Pons (tissue), 1 donor: ENCODE measurements at regions not wholly inside any gene's neighbourhood (a gene's known extent, or its start where the extent isn't known, plus 50 kb on each side); places are given as distances from the start of the nearest gene placed in this dataset.

ENCODE experiments used
- DNase-seq: peaks from one replicate; pipeline ENCODE4 v3.0.0-alpha.2; 2016; ENCODE audit warnings: low spot score

DNA sequence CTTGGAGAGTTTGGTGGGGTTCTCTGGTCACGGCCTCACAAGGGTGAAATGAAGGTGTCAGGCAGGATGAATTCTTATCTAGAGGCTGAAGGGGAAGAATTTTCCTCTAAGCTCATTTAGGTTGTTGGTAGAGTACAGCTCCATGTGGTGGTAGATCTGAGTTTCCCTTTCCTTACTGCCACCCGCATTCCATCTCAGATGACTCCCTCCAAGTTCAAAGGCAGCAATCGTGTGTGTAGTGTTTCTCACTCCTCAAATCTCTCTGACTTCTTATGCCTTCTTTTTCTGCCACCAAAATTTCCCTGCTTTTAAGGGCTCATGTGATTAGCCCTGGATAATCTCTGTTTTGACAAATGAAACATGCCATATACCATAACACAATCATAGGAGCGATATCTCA is 135.5 kb upstream of the MYOCD start:
- DNase-seq, result no peak

DNA sequence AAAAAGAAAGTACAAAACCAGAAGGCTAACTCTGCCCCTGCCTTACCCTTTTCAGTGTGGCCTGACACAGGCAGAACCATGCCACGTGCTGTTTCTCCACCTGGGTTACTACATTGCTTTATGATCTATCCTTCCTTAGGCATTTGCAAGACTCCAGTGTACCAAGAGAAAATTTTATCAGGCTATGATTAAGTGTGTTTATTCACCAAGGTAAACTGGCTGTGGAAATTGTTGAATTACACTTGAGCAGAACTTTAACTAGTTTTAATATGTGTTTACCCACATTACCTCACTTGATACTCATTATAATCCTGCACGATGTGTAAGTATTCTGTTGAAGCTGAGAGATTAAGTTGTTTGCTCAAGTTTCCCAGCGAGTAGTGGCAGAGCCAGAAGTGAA is 129.7 kb upstream of the MYOCD start:
- DNase-seq, result no peak

DNA sequence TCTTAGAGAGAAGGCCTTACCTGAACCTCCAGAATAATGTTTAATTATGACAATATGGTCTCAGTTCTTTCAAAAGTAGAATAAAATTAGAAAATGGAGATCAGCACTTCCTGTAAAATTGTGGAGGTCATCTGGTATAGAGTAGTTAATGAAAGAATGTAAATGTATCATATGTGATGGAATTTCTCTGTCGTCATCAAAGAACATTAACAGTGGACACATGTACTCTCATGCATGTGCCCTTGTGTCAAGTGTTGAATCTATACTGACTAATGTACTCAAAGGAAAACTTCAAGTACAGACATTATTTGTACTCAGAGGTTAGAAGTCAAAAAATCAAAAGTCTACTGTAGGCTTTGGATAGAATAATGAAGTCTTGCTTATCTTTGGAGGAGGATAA is 129.2 kb upstream of the MYOCD start:
- no peak for DNase-seq

DNA sequence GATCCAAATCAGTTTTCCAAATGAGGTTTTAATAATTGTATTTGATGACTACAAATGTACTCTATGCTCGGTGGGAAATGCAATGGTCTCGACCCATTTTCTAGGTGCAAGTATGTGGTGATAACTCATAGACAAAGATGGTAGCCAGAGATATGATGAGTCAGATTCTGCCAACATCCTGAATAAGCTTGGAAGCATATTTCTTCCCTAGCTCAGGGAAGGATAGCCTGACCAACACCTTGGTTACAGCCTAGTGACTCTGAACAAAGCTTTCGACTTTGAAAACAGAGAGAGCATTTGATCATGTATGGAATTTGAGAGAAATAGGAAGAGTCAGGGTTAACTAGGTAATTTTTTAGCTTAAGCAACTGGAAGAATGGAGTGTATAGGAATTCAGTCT is 128.3 kb upstream of the MYOCD start:
- DNase-seq, result no peak

DNA sequence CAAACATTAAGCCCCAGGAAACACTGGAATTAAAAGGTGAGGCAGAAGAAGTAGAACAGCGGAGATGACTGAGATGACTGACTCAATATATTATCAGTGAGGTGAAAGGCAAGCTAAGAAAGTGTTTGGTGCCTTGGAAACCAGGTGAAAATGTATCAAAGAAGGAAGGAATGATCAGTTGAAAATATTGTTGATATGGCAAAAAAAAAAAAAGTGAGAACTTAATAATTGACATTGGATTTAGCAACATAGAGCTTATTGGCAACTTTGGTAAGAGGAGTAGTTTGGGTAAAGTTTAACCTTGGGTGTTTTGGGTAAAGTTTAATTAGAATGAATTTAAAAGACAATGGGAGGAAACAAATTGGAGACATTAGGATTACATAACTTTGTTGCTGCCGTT is 127.7 kb upstream of the MYOCD start:
- DNase-seq, result no peak

DNA sequence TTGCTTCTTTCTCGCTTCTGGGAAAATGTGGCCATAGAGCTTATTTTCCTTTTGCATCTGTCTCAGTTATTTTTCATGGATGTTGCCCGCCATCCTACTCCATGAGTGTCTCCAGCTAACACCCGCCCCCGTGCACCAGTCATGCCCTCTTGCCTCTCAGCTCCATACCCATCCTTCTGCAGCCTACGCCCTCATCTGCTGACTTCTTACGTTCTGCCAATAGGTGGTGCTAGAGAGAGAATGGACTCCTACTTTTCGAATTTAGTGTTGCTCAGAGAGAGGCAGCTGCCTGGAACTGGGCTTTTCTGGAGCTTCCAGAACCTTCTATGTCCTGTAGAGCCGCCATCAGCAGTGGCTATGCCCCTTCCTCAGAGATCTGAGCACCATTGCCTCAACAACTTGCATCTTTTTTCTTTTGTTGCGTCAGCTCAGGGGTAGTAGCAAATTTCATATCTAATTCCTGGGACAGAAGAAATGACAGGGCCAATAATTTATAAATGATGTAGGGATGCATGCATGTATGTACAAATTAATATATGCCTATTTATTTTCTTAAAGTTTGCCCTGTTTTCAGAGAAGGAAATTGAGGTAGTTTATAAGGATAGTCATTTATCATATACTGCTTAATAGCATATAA is 119.7 kb upstream of the MYOCD start:
- peak; percentile 52 for DNase-seq

DNA sequence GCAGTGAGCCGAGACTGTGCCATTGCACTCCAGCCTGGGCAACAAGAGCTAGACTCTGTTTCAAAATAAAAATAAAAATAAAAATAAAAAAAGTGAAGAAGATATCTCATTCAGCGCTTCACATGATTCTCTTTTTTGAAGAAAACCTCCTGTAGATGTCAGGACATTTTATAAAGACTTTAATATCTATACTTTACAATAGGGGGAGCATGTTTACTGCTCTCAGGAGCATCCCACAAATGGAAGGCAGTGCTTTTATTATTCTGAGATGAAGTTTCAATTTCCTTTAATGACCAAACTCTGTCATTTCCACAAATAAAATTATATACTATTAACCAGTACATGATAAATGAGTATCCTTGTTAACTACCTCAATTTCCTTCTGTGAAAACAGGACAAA is 118.7 kb upstream of the MYOCD start:
- no peak for DNase-seq

DNA sequence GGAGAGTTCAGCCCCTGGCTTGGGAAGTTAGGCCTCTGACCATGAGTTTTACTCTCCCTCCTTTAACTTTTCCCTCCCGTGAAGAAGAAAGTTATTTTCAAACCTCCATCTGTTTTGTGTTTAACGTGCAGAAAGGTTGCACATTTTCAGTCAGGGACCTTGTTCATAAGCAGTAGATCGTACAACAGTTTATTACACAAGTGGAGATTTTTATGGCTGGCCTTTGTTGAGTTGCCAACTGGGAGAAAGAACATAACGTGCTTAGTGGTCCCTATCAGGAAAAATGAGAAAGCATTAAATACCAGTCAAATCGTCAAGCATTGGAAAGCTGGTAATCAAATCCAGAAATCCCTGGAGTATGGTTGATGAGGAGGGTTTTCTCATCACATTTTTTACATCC is 117.9 kb upstream of the MYOCD start:
- no peak for DNase-seq

DNA sequence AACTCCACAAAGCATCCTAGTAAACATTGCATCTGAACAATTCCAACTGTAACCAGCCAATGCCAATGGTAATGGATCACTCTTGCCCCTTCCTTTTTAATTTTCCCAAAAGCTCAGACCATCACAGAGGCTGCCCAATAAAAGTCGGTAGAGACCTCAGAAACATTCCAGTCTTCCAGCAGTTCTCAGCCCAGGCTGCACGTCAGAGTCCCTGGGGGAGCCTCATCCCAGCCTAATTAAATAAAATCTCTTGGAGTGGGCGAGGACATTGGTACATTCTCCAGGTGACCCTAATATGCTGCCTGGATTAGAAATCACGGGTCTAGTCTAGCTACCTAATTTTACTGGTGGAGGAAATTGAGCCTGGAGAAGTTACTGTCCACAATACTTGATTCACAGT is 117.1 kb upstream of the MYOCD start:
- no peak for DNase-seq

DNA sequence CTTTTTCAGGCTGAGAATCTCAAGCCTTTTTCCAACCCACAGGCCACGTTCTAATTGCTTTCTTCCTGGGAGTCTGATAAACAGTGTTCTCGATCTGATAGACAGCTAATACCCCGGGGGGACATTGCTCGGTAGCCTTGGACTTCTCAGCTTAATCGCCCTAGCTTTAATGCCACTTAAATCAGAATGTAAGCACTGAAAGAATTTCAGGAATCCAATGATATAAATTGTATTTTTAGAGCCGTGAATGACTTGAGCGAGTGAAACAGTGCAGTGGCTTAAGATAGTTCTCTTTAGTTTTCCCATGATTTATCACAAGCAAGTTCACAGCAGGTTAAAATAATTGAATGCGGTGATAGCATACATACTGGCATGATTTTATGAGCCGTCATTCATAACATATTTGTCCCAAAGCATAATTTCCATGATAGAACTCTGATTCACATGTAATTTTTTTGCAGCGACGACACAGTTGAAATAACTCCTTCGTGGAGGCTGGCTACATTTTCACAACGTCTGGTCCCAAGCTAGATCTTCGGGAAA is 116.1 kb upstream of the MYOCD start:
- DNase-seq, result no peak

DNA sequence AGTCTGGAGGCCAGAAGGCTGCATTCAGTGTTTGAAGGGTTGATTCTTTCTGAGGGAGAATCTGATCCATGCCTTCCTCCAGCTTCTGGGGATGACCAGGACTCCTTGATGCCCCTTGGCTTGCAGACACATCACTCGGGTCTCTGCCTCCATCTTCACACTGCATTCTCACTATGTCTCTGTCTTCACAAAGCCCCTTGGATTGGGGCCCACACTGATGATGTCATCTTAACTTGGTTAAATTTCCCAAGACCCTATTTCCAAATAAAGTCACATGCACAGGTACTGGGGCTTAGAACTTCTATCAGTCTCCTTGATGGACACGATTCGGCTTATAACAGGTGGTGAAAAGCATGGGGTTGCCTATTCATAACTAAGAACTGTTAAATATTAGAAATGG is 112.1 kb upstream of the MYOCD start:
- no peak for DNase-seq

DNA sequence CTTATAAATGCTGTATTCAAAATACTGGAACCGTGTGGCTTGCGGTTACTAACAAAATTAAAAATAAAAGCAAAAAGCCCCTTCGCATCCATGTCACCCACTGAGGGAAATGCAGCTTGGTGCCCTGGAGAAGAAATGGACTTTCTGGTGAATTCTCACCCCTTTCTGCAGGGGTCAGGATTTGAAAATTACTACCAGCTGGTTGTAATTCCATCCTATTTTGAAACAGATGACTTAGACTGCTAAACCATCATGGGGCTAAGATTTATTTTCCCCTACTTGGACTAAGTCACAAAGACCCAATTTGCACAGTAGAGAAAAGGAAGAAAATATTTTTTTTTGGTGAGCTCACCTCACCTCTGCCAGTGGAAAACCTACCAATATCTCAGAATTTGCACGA is 111.4 kb upstream of the MYOCD start:
- no peak for DNase-seq

DNA sequence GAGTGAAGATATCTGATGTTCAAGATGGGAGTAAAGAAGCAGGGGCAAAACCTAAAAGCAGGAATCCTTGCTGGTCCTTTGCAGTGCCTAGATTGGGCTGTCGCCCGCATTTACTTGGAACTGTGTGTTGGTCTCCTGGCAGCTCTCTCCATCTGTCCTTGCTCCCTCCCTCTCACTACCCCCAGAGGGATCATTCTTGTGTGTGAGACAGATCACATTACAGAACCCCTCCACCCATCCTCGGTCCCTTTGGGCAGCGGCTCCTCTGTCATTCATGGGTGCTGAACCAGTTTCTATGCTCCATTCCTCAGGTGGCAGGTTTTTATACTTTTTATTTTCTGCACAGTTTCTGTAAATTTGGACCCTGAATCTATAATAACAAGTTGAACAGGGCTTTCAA is 99.4 kb upstream of the MYOCD start:
- DNase-seq, result no peak

DNA sequence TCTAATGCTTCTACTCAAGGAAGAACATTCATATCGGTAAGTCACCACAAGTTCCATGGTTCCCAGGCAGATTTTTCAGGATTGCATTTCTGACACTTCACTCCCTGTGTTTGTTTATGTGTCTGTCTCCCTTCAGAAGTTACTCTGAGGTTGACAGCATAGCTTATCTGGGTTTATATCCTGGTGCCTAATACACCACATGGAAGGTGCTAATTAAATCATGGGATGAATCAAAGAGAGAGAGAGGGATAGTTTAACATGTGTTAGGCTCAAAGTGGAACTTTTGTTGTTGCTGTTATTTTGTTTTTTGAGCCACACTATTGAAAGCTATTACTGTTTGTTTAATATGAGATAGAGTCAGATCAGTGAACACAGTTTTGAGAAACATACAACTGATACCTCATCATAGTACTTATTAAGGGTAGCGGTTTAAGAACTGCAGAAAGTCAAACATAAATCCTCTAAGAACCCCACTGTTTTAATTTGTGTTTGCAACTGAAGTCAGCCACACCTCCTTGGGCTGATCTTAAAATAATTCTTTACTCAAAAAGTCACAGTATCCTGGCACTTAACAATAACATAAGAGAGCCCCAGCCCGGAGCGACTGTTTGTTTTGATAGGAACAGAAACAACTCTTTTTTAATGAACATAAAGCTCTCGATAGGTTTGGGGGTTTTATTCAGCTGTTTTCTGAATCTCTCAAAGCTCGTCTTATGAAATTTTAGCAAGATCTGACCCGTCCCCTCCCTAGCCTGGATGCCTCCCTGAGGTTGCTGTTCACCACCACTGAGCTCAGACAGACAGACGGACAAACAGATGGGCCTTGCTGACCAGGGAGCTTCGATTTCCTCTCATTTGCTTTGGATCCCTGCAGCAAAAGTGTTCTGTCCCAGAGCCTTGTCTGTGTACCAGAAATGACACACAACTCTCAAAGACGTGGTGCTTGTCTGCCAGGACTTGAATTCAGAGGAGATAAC is 98.3 kb upstream of the MYOCD start:
- DNase-seq, result no peak

DNA sequence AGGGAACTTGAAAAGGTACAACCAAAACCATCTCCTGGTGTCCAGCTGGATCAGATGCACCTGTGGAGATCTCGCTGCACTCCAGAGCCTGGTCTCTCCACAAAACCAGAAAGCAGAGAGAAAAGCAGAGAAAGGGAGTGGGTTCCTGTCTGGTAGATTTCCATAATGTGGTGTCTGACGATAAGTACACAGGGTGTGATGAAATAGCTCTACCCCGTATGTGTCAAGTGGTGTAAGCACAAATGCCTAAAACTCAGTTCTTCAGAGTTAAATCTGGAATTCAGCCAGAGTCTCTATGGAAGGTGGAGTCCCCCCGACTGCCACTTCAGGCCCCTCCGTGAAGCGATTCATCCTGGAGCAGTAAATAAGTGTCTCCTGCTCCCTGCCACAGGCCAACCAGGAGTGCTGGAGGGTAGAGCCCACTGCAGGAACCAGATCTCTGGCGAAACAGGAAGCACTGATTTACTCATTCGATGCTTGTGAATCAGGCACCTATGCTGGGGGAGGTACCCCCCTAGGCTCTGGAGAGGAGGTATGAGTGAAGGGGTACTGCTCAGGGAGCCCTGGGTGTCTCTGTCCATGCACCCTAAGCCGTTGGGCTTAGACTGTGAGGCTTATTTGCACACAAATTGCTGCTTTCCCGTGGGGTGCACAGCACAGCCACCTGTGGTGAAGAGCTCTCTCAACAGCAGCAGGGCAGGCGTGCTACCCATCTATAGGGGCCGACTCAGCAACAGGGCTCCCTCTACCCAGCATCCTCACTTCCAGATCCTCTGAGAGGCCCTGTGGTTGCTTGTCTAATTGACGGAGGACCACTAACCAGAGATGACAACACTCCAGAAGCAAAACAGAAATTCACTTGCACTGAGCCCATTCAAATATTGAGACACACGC is 97.1 kb upstream of the MYOCD start:
- no peak for DNase-seq

DNA sequence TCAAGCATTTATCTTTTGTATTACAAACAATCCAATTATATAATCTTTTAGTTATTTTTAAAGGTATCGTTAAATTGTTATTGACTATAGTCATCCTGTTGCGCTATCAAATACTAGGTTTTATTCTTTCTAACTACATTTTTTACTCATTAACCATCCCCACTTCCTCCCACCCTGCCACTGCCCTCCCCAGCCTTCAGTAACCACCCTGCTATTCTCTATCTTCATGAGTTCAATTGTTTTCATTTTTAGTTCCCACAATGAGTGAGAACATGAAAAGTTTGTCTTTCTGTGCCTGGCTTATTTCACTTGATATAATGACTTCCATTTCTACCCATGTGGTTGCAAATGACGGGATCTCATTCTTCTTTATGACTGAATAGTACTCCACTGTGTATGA is 94.1 kb upstream of the MYOCD start:
- DNase-seq, result no peak

DNA sequence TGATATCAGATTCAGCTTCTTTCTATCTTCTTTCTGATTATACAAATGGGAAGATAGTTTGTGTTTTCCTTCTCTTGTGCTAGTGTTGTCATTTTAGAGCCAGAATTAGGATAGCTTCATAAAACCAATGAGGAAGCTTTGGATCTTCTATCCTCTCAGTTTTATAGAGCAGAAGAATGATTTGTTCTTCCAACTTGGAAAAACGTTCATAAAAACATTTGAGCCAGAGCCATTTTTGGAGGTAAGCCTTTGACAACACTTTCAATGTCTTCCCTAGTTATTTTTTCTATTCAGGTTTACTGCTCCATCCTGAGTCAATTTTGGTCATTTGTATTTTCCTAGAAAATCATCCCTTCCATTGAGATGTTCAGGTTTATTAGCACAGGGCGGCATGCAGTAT is 91.2 kb upstream of the MYOCD start:
- no peak for DNase-seq

DNA sequence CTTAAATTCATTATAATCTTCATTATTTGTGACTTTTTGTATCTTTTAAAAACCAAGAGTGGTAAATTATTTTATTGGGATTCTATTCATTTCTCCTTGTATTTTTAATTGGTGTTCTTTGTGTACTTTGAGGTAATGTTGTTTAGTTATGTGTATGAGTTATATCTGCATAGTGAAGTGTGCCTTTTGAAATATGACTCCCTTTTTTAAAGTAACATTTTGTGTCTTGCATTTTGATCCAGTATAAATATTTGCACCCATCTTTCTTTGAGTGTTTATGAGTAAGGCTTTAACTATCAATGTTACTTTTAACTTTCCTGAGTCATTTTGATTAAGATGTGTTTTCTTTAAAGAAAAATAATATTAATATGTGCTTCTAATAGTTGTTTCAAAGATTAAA is 90.0 kb upstream of the MYOCD start:
- no peak for DNase-seq

DNA sequence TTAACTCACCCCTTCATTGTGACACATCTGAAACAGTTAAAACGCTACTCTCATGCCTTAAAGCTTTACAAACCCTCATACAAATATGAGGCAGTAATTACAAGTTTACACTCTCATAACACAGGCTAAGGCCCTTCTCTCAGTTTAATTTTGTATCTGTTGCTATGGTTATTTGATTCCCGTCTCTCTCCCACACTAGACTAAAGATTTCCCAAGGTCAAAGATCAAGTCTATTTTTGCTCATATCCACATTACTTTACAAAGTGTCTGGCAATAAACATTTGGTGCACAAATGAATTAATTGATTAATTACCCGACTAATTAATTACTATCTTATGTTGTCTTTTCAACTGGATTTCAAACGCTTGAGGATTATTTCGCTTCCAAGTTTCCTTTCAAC is 86.4 kb upstream of the MYOCD start:
- DNase-seq, result no peak

DNA sequence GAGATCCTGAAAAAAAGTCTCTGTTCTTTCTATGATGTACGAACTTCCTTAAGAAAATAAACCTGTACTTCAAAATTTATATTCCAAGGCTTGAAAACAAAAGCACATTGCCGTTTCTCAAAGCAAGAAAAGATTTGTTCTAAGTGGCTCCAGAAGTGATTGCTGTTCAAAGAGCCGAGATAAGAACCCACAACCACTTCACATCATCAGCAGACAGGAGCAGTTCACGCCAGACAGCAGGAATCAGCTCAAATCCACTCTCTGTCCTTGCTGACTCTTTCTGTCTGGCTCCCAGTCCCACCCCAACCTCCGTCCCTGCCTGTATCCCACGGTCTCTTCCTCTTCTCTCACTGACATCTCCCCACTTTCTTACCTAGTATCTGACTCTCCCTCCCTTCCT is 85.0 kb upstream of the MYOCD start:
- DNase-seq, result no peak

DNA sequence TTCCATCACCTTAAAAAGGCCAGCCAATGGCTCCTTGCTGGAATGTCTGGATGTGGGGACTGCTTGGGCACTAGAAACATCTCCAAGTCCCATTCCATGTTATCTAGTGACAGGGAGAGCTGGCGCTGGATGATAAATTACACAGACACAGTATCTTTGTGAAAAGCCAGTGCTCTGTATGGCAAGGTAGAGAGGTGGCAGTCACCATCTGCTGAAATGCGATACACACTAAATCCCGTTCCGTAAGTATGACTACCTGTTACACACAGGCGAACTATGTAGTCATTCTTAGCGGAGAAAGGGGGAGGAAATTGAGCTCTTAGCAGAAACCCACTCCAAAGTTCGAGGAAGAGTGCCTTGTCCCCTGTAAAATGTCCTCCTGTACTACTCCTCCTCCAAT is 81.0 kb upstream of the MYOCD start:
- DNase-seq, result no peak

DNA sequence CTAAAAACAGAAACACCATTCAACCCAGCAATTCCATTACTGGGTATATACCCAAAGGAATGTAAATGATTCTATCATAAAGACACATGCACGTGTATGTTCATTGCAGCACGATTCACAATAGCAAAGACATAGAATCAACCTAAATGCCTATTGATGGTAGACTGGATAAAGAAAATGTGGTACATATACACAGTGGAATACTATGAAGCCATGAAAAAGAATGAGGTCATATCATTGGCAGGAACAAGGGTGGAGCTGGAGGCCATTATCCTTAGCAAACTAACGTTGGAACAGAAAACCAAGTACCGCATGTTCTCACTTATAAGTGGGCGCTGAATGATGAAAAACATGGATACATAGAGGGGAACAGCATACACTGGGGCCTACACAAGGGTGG is 77.2 kb upstream of the MYOCD start:
- no peak for DNase-seq
